GM18951 (cell line): ENCODE measurements at regions not wholly inside any gene's neighbourhood (a gene's known extent, or its start where the extent isn't known, plus 50 kb on each side); places are given as distances from the start of the nearest gene placed in this dataset.

ENCODE experiments used
- POLR2A ChIP-seq: IDR thresholded peaks from 4 replicates; pipeline ENCODE4 v1.6.1; 2011; ENCODE audit warnings: mild to moderate bottlenecking; ENCODE audit not compliant: insufficient read length, insufficient read depth; ENCODE audit errors: extremely low read depth
- in situ Hi-C: fragments of 300-500 bp; cut with MboI; formaldehyde crosslinking; loops from one replicate; pipeline ENCODE4 v1.12.0; 2022; ENCODE audit warnings: low sequenced_read_pairs, mixed read lengths, inconsistent platforms; ENCODE audit not compliant: unreplicated experiment

DNA sequence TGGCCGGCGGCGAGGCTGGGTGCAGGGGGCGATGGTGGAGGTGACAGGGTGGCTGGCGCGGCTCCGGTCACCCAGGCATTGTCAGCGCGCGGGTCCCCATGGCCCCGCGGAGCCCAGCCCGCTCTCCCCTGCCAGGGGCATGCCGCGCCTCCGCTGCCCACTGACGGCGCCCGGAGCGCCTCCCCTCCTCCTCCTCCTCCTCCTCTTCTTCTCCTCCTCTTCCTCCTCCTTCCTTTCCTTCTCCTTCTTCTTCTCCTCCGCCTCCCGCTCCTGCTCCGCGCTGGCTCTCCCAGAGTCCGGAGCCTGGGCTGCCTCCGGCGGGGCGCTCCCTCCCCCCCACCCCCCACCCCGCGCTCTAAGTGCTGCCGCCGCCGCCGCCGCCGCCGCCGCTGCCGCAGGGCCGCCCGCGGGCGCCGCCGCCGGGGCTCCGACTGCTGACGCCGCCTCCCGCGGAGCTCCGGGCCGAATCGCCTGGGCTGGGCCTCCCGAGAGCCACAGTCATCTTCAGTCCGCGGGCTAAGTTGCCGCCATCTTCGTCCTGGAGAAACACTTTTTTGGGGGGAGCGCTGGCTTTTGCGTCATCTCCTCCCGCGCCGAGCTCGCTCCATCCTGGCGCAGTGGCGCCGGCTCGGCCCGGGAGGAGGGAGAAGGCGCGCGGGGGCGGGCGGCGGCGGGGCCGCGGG, 348.3 kb downstream of the LIG4 start:
- no peak for TF ChIP-seq POLR2A
- in situ Hi-C loops = no loop called here

DNA sequence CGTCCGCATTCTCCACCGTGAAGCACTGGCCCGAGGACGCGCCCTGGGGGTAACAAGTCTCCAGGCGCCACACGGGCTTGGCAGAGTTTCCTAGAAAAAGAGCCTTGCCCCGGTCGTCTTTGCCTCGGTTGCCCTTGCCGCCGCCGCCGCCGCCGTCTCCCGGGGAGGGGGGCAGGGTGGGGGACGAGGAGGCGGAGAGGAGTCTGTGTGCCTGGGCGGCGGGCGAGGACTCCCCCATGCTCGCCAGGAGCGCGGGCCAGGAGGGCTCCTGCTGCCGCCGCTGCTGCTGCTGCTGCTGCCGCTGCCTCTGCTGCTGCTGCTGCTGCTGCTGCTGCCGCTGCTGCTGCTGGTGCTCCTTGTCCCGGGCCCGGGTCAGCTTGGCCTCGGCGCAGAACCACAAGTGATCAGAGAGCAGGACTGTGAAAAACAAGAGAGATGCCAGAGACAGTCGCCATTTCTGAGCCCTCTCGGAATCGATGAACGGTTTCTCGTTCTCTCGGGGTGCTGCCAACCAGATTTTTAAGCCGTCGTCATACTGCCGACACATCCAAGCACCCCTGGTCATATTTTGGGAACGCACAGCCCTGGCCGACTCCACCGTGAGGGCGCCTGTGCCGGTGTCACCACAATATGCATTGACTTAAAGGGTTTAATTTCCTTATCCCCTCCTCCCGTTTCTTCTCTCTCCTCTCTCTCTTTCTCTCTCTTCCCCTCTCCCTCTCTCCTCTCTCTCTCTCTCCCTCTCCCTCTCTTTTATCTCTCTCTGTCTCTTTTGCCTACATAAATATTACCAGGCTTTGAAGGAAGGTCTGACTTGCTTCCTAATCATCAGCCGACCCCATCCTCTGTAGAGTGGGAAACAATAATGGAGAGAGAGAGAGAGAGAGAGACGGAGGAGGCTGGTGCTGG, 349.1 kb downstream of the LIG4 start:
- no peak for TF ChIP-seq POLR2A
- in situ Hi-C loops = no loop called here

DNA sequence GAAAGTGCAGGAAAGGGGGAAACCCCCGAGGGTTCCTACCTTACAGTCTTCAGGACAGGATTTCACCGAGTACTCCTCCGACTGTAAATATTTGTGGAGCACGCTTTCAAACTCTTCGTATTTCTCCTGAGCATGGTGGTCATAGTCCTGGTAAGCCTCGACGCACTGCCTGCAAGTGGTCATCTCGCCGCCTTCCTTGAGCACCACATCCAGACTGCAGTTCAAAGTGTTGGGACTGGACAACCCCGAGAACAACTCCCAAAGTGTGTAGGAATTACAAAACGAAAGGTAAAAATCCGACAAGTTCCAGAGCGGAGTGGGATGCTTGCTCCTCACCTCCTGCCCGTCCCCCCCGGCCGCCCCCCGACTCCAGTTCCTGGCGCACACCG, 349.7 kb downstream of the LIG4 start:
- no peak for TF ChIP-seq POLR2A
- in situ Hi-C loops = no loop called here

DNA sequence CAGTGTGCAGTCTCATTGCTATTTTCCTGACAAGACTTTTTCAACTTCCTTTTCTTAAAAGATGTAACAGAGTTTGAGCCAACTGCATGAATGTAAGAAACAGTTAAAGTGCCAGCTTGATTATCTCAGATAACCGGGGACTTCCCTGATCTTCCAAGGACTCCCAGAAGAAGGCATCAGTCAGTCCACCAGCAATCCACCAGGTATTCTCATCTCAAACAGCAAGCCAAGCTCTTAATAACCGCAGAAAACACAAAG, 350.1 kb downstream of the LIG4 start:
- TF ChIP-seq POLR2A = no peak
- in situ Hi-C loops = no loop called here

DNA sequence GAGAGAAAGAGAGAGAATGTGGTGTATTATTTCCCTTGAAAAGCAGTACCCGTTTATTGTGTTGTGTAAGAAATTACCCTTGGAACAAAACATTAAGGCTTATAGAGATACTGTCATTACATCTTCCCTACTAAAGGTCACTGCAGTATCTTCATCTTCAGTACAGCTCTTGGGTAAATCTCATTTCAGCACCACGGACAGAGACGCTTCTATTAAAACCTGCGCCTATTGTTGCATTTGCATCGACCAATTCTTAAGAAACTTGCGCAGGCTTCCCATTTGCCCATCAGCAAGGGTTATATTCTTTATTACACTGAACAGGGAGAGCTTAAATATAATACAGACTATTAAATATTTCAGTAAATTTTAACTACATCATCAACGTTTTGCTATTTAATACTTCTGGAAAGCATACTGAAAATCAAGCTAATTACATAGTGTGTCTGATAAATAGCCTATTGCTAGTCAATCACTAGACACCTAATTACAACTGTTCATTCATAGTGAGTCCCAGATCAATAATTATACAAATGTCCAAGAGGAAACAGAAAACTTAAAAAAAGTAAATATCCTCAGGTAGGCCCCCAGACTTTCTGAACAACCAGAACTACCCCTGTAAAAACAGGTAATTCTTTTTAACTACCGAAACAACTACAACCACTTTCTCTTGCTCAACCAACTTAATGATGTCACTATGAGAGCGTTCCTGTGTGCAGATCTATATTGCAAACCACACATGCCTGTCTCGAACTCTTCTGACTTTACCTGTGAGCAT, 350.6 kb downstream of the LIG4 start:
- TF ChIP-seq POLR2A = no peak
- in situ Hi-C loops = no loop called here

DNA sequence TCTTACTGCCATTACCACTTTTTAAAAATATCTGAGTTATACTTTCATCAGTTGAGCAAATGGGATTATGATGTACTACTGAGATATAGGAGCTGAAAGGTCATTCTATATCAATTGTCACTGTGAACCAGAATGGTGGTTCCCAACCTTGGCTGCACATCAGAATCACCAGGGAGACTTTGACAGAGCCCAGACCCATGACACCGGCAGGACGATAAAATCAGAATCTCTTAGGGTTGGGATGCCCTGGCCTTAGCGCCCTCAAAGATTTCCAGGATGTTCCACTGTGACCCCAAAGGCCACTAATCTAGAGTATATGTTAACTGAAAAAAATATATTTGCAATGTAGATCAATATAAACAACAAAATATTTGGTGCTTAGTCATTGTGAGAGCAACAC, 355.1 kb downstream of the LIG4 start:
- in situ Hi-C loops = no loop called here

DNA sequence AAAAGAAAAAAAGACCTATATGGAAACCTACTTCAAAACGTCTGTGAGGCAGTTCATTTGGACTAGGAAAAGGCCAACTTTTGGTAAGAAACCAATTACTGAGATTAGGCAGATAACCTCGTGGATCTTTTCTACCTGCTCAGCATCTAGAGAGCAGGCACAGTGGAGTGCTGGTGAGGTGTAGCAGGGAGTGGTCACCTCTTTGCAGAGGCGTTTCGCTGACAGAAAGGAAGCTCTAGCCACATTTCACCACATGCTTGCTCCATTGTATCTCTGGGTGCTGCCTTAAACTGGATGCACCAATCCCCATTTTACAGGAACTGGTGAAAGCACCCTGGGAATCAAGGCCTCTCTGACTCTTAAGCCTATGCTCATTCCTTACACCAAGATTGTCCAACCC, 360.5 kb downstream of the LIG4 start:
- in situ Hi-C loops = no loop called here
- no peak for TF ChIP-seq POLR2A

More for the DNA sequence above, 355.1 kb downstream of the LIG4 start:
- no peak for TF ChIP-seq POLR2A

DNA sequence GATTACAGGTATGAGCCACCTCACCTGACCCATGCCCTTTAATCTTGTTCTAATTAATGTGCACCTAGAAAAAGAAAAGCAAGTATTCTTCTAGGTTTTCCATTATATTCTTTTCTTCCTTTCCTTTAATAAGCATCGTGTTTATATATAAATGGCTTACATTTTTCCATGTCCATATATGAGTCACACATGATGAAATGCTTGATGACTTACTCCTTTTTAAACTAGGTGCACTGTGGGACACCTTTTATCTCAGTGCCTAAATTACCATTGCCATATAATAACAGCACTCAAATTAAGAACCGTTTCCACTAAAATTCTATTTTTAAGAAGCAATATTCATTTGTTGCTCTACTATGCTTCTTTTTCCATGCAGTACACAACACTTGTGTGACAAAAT, 363.3 kb downstream of the LIG4 start:
- no peak for TF ChIP-seq POLR2A
- in situ Hi-C loops = no loop called here

DNA sequence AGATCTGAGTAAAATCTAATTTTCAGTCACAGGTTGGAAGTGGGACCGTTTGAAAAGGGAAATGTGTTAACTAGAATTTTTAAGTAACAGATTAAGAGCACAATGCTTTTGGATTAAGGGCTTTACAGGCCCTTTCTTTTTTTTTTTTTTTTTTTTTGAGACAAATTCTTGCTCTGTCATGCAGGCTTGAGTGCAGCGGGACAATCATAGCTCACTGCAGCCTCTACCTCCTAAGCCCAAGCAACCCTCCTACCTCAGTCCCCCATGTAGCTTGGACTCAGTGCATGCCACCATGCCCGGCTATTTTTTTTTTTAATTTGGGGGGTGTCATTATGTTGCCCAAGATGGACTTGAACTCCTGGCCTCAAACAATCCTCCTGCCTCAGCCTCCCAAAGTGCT, 363.7 kb downstream of the LIG4 start:
- TF ChIP-seq POLR2A = no peak
- in situ Hi-C loops = no loop called here

DNA sequence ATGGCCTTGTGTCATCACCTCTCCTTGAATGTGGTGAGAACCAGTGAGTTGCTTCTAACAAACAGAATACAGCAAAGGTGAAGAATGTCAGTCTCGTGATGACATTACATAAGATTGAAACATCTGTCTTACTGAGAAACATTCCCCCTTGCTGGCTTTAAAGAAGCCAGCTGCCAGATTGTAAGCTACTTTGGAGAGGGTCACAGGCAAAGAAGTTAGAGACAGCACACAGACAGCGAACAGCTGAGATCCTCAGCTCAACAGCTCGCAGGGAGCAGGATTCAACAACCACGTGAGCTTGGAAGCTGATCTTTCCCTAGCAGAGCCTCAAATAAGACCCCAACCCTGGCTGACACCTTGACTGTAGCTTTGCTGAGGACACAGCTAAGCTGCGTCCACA, 367.9 kb downstream of the LIG4 start:
- in situ Hi-C loops = no loop called here
- no peak for TF ChIP-seq POLR2A

DNA sequence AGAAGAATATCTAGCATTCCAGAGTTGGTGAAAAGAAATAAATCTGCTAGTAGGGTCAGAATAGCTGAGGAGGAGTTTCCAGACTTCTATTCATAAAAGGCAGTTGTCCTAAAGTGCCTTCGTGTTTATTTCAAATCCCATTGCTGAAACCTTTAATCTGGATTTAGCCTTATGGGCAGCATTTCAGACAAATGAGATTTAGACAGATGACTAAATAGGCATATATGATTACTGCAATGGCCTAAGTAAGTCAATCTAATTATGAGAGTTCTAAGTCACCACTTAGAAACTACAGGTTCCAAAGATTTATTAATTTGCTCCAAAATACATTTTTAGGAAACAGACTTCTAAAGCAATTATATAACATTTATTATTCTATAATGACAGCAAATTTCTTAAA, 368.7 kb downstream of the LIG4 start:
- TF ChIP-seq POLR2A = no peak
- in situ Hi-C loops = no loop called here

DNA sequence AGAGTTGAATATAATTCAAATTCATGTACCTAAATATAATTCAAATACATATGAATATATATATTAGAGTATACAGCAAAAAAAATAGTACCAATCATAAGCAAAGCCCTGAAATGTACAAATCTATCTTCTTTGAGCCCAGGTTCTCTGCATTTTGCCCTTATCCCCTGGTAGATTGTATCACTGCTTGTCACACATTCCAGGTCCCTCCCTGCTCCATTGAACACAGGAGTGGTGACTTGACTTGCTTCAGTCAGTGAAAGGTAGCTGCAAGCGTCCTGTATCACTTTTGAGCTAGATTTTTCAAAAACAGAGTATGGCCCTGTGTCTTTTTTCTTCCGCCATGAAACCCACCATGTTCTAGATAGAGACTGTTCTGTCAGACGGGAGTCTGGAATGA, 369.4 kb downstream of the LIG4 start:
- no peak for TF ChIP-seq POLR2A
- in situ Hi-C loops = no loop called here

DNA sequence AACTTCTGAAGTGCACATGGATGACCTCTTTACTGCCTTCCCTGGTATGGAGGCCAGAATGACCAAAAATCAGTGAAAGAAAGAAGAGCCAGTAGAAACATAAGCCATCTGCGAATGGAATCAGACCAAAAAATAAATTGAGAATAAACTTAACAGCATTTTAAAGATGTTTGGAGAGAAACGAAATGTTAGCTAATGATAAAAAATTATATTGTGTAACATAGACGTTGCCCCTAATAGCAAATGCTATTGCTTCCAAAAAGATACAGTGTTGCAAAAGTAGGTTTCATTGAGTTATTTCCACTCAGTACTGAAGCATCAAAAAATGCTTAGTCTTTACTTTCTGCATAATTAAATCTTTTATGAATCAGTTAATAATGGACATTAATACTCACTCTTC, 371.7 kb downstream of the LIG4 start:
- in situ Hi-C loops = no loop called here
- TF ChIP-seq POLR2A = no peak
